ENCODE measurements at regions not wholly inside any gene's neighbourhood (a gene's known extent, or its start where the extent isn't known, plus 50 kb on each side); places are given as distances from the start of the nearest gene placed in this dataset.

GRCh38 chr1:82221721-82222120 lies 421.0 kb downstream of the ADGRL2 start:
- POLR2A ChIA-PET, result no interaction called here
- H3K9me3 Mint-ChIP-seq, result no peaks in the 10 kb centered on the region
- no peak overlapping the region for H3K4me3 Mint-ChIP-seq
- CTCF ChIA-PET, result no interaction called here
- ATAC-seq (no peak), DNase-seq (ENCODE audit: low spot score) (no peak)
- no peak overlapping the region for H3K27ac Mint-ChIP-seq
- H3K4me1 Mint-ChIP-seq, result peaks cover 10% of the 10 kb centered on the region
- H3K27me3 Mint-ChIP-seq (ENCODE audit: low read depth), result no peaks in the 10 kb centered on the region
- no peaks in the 10 kb centered on the region for H3K36me3 Mint-ChIP-seq
- TF ChIP-seq TEAD1 (CRISPR knock-in tag; IDR thresholded peaks at IDR 0.05) (no peak), ZNF532 (CRISPR knock-in tag; IDR thresholded peaks at IDR 0.05; ENCODE audit: borderline replicate concordance) (no peak), ZMAT4 (CRISPR knock-in tag; IDR thresholded peaks at IDR 0.05) (no peak), NR2C2 (CRISPR knock-in tag; IDR thresholded peaks at IDR 0.05) (no peak), ZNF396 (CRISPR knock-in tag; IDR thresholded peaks at IDR 0.05; ENCODE audit: borderline replicate concordance) (no peak), E2F4 (CRISPR knock-in tag; IDR thresholded peaks at IDR 0.05; ENCODE audit: borderline replicate concordance, low read depth) (no peak), FOXP4 (CRISPR knock-in tag; IDR thresholded peaks at IDR 0.05) (no peak), ZNF281 (CRISPR knock-in tag; IDR thresholded peaks at IDR 0.05) (no peak), ZNF121 (CRISPR knock-in tag; IDR thresholded peaks at IDR 0.05) (no peak), ZNF512 (CRISPR knock-in tag; IDR thresholded peaks at IDR 0.05; ENCODE audit: borderline replicate concordance) (no peak), PRRX2 (CRISPR knock-in tag; IDR thresholded peaks at IDR 0.05) (no peak), ZNF671 (CRISPR knock-in tag; IDR thresholded peaks at IDR 0.05) (no peak), GTF2I (CRISPR knock-in tag; conservative IDR thresholded peaks at IDR 0.05) (no peak), NFATC4 (CRISPR knock-in tag; IDR thresholded peaks at IDR 0.05) (no peak), ELF4 (CRISPR knock-in tag; IDR thresholded peaks at IDR 0.05; ENCODE audit: low read depth) (no peak), GABPB1 (CRISPR knock-in tag; IDR thresholded peaks at IDR 0.05) (no peak), NFE2L1 (CRISPR knock-in tag; IDR thresholded peaks at IDR 0.05) (no peak), ERG (CRISPR knock-in tag; IDR thresholded peaks at IDR 0.05) (no peak), USF2 (CRISPR knock-in tag; IDR thresholded peaks at IDR 0.05) (no peak)
